Peyer's patch (tissue), 4 donors: ENCODE measurements at regions not wholly inside any gene's neighbourhood (a gene's known extent, or its start where the extent isn't known, plus 50 kb on each side); places are given as distances from the start of the nearest gene placed in this dataset.

Experiments
- DNase-seq, 3 donors: peaks; one replicate each; pipeline ENCODE4 v3.0.0-alpha.2; 2017 to 2019
- H3K27ac ChIP-seq, 4 donors: fragments of 200-600 bp; sonication (generic); one replicate each; pipeline ENCODE4 v1.5.1; 2016 to 2019
- H3K27me3 ChIP-seq, 2 donors: fragments of 200-600 bp; sonication (generic); one replicate each; pipeline ENCODE4 v1.5.1; 2019
- H3K36me3 ChIP-seq, 3 donors: fragments of 200-600 bp; sonication (generic); one replicate each; pipeline ENCODE4 v1.5.1; 2016 to 2019
- H3K4me1 ChIP-seq, 4 donors: fragments of 200-600 bp; sonication (generic); one replicate each; pipeline ENCODE4 v1.5.1; 2016 to 2019
- H3K4me3 ChIP-seq, 4 donors: fragments of 200-600 bp; sonication (generic); 1 replicate in 3 of 4; 2 replicates in 1 of 4; pipeline ENCODE4 v1.5.1; 2016 to 2019; ENCODE audit warnings: mild to moderate bottlenecking in 1 of 4
- H3K9me3 ChIP-seq, 4 donors: fragments of 200-600 bp; sonication (generic); one replicate each; pipeline ENCODE4 v1.5.1; 2016 to 2019; ENCODE audit warnings: mild to moderate bottlenecking in 1 of 4
- POLR2A ChIP-seq, 2 donors: fragments of 450-650 bp; IDR thresholded peaks; one replicate each; pipeline ENCODE4 v1.5.1; 2017; ENCODE audit warnings: antibody characterized with exemption in 2 of 2, mild to moderate bottlenecking in 2 of 2, moderate library complexity in 2 of 2
- TF ChIP-seq, protein P1 (sequence below), 6 experiments: fragments of 450-650 bp in 4 of 6; fragments of 200-600 bp in 2 of 6; sonication (generic) in 1 of 6; IDR thresholded peaks; one replicate each; pipeline ENCODE4 v1.5.1; 2017 to 2019; ENCODE audit warnings: antibody characterized with exemption in 6 of 6, mild to moderate bottlenecking in 3 of 6, moderate library complexity in 1 of 6

DNA sequence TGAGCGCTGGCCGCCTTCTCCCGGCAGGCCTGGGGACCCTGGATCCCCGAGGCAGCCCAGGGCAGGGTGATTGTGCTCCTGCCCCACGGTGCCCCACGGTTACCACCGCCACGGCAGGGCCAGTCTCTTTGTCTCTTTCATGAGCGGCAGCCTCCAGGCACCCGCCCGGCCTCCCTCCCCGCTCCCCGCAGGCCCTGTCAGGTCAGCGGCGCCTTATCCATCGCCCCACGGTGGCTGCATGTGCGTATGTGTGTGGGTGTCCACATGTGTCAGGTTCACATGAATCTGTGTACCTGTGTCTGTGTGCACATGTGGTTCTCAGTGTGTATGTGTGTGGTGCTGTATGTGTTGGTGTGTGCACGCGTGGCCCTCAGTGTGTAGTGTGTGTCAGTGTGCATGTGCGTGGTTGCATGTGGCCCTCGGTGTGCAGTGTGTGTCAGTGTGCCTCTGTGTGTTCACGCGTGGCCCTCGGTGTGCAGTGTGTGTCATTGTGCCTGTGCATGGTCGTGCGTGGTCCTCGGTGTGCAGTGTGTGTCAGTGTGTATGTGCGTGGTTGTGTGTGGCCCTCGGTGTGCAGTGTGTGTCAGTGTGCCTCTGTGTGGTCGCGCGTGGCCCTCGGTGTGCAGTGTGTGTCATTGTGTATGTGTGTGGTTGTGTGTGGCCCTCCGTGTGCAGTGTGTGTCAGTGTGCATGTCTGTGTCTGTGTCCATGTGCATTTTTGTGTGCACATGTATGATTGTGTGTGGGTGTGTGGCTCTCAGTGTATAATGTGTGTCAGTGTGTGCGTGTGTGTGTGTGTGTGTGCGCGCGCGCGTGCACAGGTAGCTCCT, 239.2 kb upstream of the GSE1 start:
- TF ChIP-seq, protein P1, sequence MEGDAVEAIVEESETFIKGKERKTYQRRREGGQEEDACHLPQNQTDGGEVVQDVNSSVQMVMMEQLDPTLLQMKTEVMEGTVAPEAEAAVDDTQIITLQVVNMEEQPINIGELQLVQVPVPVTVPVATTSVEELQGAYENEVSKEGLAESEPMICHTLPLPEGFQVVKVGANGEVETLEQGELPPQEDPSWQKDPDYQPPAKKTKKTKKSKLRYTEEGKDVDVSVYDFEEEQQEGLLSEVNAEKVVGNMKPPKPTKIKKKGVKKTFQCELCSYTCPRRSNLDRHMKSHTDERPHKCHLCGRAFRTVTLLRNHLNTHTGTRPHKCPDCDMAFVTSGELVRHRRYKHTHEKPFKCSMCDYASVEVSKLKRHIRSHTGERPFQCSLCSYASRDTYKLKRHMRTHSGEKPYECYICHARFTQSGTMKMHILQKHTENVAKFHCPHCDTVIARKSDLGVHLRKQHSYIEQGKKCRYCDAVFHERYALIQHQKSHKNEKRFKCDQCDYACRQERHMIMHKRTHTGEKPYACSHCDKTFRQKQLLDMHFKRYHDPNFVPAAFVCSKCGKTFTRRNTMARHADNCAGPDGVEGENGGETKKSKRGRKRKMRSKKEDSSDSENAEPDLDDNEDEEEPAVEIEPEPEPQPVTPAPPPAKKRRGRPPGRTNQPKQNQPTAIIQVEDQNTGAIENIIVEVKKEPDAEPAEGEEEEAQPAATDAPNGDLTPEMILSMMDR (IDR thresholded peaks at IDR 0.05), result no peak
- TF ChIP-seq POLR2A (IDR thresholded peaks at IDR 0.05), result no peak
- H3K36me3 ChIP-seq, result no peaks in the 10 kb centered on the region
- no peaks in the 10 kb centered on the region for H3K9me3 ChIP-seq
- no peak overlapping the region for H3K4me3 ChIP-seq
- DNase-seq, result no peak
- peaks cover 0 to 61% (median 0%) of the 10 kb centered on the region in 4 donors for H3K4me1 ChIP-seq
- no peaks in the 10 kb centered on the region for H3K27me3 ChIP-seq
- no peak overlapping the region for H3K27ac ChIP-seq

DNA sequence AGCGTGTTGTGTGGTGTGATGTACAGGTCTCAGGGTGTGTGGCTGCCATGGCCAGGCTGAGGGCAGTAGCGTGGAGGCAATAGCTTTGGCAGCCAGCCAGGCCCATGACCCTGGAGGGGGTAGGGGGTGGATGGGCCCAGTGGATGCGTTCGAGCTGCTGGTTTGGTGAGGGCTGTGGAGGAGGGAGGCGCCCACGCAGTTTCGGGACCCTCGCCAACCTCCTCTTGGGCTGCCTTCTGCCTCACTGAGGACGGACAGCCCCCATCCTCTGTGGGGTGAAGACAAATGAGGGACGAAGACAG, 238.6 kb upstream of the GSE1 start:
- TF ChIP-seq, protein P1 (IDR thresholded peaks at IDR 0.05), result no peak
- DNase-seq, result no peak
- no peak overlapping the region for H3K4me3 ChIP-seq
- H3K36me3 ChIP-seq, result no peaks in the 10 kb centered on the region
- peaks cover 0 to 62% (median 0%) of the 10 kb centered on the region in 4 donors for H3K4me1 ChIP-seq
- H3K27me3 ChIP-seq, result no peaks in the 10 kb centered on the region
- no peak overlapping the region for H3K27ac ChIP-seq
- H3K9me3 ChIP-seq, result no peaks in the 10 kb centered on the region

DNA sequence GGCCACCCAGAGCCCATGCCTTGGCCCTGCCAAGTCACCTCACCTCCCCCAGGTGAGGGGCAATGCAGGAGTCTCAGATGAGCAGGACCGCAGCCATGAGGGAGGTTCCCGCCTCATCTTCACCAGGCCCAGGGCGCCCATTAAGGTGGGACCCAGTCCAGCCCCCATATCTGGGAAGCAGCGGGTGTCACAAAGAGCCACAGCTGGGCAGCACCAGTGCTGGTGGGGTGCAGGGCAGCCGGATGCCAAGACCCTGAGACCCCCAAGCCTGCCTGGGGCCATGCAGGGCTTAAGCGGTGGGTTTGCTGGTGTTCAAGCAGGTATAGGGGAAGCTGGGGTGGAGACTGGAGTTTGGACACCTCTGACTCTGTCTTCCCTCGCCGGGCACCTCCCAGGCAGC, 237.8 kb upstream of the GSE1 start:
- no peak for DNase-seq
- no peak overlapping the region for H3K4me3 ChIP-seq
- H3K27ac ChIP-seq, result no peak overlapping the region
- peaks cover 0 to 54% (median 0%) of the 10 kb centered on the region in 4 donors for H3K4me1 ChIP-seq
- no peaks in the 10 kb centered on the region for H3K9me3 ChIP-seq
- H3K36me3 ChIP-seq, result no peaks in the 10 kb centered on the region
- H3K27me3 ChIP-seq, result no peaks in the 10 kb centered on the region
- TF ChIP-seq, protein P1 (IDR thresholded peaks at IDR 0.05), result no peak

DNA sequence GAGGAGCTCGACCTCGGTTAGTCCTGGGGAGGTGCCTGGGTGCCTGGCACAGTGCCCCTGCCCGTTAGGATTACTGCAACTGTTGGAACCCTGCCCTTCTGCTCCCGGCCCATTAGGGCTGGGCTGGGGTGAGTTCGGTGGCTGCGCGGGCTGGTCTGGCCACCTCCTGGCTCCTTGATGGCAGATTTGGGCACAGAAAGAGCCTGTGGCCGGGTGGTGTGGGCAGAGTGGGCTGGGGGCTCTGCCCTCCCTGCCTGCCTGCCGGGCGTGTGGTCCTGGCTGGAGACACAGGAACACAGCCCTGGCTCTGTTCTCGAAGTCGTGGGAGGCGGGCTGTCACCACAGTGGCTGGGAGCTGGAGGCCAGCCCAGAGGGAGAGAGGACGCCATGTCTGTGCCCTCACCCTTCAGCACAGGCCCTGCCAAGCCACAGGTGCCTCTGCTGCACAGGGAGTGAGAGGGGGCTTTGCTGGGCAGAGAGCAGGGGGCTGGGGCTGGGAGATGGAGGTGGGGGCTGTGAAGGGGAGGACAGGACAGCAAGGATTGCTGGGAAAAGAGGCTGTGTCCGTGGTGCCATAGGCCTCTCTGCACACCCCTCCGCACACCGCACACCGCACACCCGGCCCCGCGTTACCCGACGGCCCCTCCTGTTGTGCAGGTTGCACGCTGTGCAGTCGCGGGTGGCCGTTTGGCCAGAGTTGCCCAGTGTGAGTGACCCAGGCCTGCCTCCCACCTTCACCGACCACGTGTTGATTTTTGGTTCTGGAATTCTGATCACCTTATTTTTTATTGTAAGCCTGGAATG, 236.6 kb upstream of the GSE1 start:
- no peak overlapping the region for H3K27ac ChIP-seq
- TF ChIP-seq, protein P1 (IDR thresholded peaks at IDR 0.05), result no peak
- TF ChIP-seq POLR2A (IDR thresholded peaks at IDR 0.05), result no peak
- no peaks in the 10 kb centered on the region for H3K36me3 ChIP-seq
- no peaks in the 10 kb centered on the region for H3K27me3 ChIP-seq
- H3K4me1 ChIP-seq, result peaks cover 0 to 44% (median 0%) of the 10 kb centered on the region in 4 donors
- DNase-seq, result no peak
- no peaks in the 10 kb centered on the region for H3K9me3 ChIP-seq
- no peak overlapping the region for H3K4me3 ChIP-seq

DNA sequence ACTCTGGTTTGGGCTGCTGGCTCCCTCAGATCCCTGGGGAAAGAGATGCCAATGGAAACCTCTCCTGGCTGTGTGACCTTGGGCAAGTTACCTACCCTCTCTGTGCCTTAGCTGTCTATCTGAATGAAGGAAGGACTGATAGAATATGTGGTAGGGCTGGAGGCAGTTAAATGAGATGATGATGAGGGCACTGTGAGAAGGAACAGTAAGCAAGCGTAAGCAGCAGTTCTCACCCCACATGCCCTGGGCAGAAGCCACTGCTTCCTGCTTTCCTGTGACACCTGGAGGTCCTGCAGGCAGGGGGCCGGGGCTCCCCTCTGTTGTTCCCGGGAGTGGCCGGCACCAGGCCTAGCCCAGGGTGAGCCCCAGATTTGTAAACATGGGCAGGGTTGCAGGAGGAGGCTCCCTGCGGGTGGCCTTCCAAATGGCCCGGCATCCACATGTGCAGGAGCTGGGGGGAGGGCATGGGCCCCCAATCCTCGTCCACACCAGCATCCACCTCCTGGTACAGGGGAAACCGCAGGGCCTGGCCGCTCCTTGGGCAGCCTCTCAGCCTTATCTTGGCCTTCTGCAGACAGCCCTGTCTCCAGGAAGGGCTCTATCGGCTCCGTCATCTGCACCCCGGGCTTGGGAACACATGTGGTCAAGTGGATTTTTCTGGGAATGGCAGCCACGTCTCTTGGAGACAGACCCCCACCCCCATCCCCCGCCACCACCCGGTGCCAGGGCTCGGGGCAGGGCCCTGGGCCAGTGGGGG, 235.6 kb upstream of the GSE1 start:
- Histone ChIP-seq H3K36me3 (no peaks in the 10 kb centered on the region), H3K4me3 (no peak overlapping the region), H3K9me3 (no peaks in the 10 kb centered on the region), H3K27me3 (no peaks in the 10 kb centered on the region), H3K4me1 (peaks cover 0 to 44% (median 0%) of the 10 kb centered on the region in 4 donors), H3K27ac (peak overlapping the region in 2 of 4 donors; percentile 5 to 30)
- no peak for TF ChIP-seq POLR2A (IDR thresholded peaks at IDR 0.05)
- TF ChIP-seq, protein P1 (IDR thresholded peaks at IDR 0.05), result no peak
- no peak for DNase-seq
